ENCODE measurements at regions not wholly inside any gene's neighbourhood (a gene's known extent, or its start where the extent isn't known, plus 50 kb on each side); places are given as distances from the start of the nearest gene placed in this dataset.

- Histone ChIP-seq H3K4me3 (ENCODE audit: insufficient read depth, low read length, poor library complexity, severe bottlenecking) (no peak overlapping the region), H3K36me3 (ENCODE audit: low read length) (no peaks in the 10 kb centered on the region), H3K79me2 (ENCODE audit: insufficient read depth, low read length) (no peaks in the 10 kb centered on the region), H3K27ac (ENCODE audit: low read depth, low read length) (no peak overlapping the region), H2AFZ (ENCODE audit: low read depth, low read length, severe bottlenecking) (no peak overlapping the region), H3K9me3 (ENCODE audit: insufficient read depth, low read length) (no peaks in the 10 kb centered on the region), H3K9me2 (replicated peaks; ENCODE audit: insufficient read depth, low read length) (no peaks in the 10 kb centered on the region), H3K4me2 (ENCODE audit: low read depth, low read length, poor library complexity, severe bottlenecking) (no peak overlapping the region), H4K20me1 (ENCODE audit: low read depth, low read length) (no peaks in the 10 kb centered on the region), H3K27me3 (ENCODE audit: low read length) (no peaks in the 10 kb centered on the region), H3F3A (ENCODE audit: insufficient read depth) (no peaks in the 10 kb centered on the region), H3K9ac (ENCODE audit: low read length) (no peak overlapping the region)
- TF ChIP-seq CTCF (IDR thresholded peaks at IDR 0.05; ENCODE audit: insufficient read depth, low read length, poor library complexity, severe bottlenecking): no peak
- no peak for TF ChIP-seq EZH2phosphoT487 (conservative IDR thresholded peaks at IDR 0.05; ENCODE audit: low read length)
Measured at GRCh38 chr3:78455166-78455565, 1312.6 kb downstream of the ROBO1 start.

DNA sequence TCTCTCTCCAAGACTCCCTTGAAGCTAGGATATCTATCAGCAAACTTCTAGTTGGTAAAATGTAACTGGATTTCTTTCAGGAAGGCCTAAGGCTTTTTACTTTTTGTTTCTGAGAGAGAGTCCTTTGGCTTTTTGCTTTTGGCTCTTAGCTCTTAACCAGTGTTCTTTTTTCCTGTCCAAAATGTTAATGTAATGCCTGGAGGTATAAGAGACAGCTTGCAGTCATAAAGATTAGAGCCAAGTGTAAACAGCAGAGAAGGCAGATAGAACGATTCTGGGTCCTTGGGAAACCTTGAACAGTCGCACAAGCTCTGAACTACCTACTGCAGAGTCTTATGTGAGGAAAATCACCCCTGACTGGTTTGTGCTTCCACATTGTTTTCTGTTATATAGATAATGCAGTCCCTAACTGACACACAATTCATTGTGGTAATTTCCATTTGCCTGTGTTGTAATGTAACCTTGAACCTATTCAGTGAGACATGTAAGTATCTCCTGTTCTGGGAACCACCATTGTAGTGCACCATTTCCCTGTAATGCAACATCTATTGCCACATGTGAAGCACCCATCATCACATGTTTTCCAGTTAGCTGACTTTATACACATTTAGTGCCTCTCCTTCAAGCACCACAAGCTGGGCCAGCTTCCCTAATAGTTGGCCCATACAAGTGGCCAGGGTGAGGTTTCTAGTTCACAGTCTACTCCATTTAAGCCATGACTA lies 1311.9 kb downstream of the ROBO1 start:
- Histone ChIP-seq H3K79me2 (ENCODE audit: insufficient read depth, low read length) (no peaks in the 10 kb centered on the region), H3K4me2 (ENCODE audit: low read depth, low read length, poor library complexity, severe bottlenecking) (no peak overlapping the region), H3K9ac (ENCODE audit: low read length) (no peak overlapping the region), H4K20me1 (ENCODE audit: low read depth, low read length) (no peaks in the 10 kb centered on the region), H3K9me3 (ENCODE audit: insufficient read depth, low read length) (no peaks in the 10 kb centered on the region), H3K4me3 (ENCODE audit: insufficient read depth, low read length, poor library complexity, severe bottlenecking) (no peak overlapping the region), H3K9me2 (replicated peaks; ENCODE audit: insufficient read depth, low read length) (no peaks in the 10 kb centered on the region), H2AFZ (ENCODE audit: low read depth, low read length, severe bottlenecking) (no peak overlapping the region), H3K36me3 (ENCODE audit: low read length) (no peaks in the 10 kb centered on the region), H3F3A (ENCODE audit: insufficient read depth) (no peaks in the 10 kb centered on the region), H3K27me3 (ENCODE audit: low read length) (no peaks in the 10 kb centered on the region), H3K27ac (ENCODE audit: low read depth, low read length) (no peak overlapping the region)
- TF ChIP-seq CTCF (IDR thresholded peaks at IDR 0.05; ENCODE audit: insufficient read depth, low read length, poor library complexity, severe bottlenecking) (no peak), EZH2phosphoT487 (conservative IDR thresholded peaks at IDR 0.05; ENCODE audit: low read length) (no peak)

- Histone ChIP-seq H3K9me2 (replicated peaks; ENCODE audit: insufficient read depth, low read length) (no peaks in the 10 kb centered on the region), H3K9ac (ENCODE audit: low read length) (no peak overlapping the region), H3K27me3 (ENCODE audit: low read length) (no peaks in the 10 kb centered on the region), H3K27ac (ENCODE audit: low read depth, low read length) (no peak overlapping the region), H3K9me3 (ENCODE audit: insufficient read depth, low read length) (no peaks in the 10 kb centered on the region), H3K4me3 (ENCODE audit: insufficient read depth, low read length, poor library complexity, severe bottlenecking) (no peak overlapping the region), H4K20me1 (ENCODE audit: low read depth, low read length) (no peaks in the 10 kb centered on the region), H3K4me2 (ENCODE audit: low read depth, low read length, poor library complexity, severe bottlenecking) (no peak overlapping the region), H3F3A (ENCODE audit: insufficient read depth) (no peaks in the 10 kb centered on the region), H2AFZ (ENCODE audit: low read depth, low read length, severe bottlenecking) (no peak overlapping the region), H3K79me2 (ENCODE audit: insufficient read depth, low read length) (no peaks in the 10 kb centered on the region), H3K36me3 (ENCODE audit: low read length) (no peaks in the 10 kb centered on the region)
- TF ChIP-seq CTCF (IDR thresholded peaks at IDR 0.05; ENCODE audit: insufficient read depth, low read length, poor library complexity, severe bottlenecking): no peak
- no peak for TF ChIP-seq EZH2phosphoT487 (conservative IDR thresholded peaks at IDR 0.05; ENCODE audit: low read length)
Measured at GRCh38 chr3:78459796-78460195, 1308.0 kb downstream of the ROBO1 start.
